HG03045 (cell line): ENCODE measurements at regions not wholly inside any gene's neighbourhood (a gene's known extent, or its start where the extent isn't known, plus 50 kb on each side); places are given as distances from the start of the nearest gene placed in this dataset.
"Not testable (repeated sequence)": the region's sequence is repeated elsewhere in the genome, so short reads cannot be mapped to it uniquely, and the experiment has no call there.

ENCODE experiments used
- ATAC-seq: cut with Tn5 transposase; IDR thresholded peaks from one replicate; pipeline ENCODE4 v1.9.1; 2021; ENCODE audit warnings: mild to moderate bottlenecking, moderate library complexity; ENCODE audit not compliant: unreplicated experiment

DNA sequence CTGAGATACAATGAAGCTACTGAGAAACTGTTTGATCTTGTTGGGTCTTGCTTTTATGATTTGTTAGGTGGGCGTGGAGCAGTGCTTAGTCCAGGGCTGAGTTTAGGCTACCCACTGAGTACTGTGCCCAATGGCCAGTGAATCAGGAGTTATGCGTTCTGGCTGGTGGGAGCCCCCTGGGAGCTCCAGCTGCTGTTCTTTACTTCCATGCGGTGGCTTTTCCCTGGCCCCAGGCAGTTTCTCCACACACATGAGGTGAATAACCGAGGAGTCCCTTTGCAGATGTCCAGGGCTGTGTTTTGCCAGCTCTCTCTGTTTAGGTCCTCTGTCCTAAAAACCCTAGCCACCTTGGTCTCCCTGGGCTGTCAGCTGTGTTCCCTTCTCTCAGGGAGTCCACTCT is 106.5 kb downstream of the KLF13 start:
- no peak for ATAC-seq

DNA sequence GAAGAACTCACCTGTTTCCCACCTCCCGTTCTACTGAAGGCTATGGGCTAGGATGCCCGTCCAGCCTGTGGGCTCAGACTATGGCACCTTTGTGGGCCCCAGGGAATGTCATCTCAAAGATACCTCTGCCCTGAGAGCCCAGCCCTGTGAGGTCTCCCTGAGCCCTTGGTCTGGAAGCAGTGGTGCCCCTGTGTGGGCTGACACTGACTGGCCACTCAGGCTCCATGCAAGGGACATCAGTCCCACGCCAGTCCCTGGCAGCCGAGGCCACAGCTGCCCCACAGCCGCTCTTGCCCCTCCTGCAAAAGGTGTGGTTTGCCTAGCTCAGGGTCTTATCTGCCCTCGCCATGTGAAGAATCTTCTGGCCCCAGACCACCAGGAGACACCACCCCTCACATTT is 106.9 kb downstream of the KLF13 start:
- ATAC-seq = no peak

DNA sequence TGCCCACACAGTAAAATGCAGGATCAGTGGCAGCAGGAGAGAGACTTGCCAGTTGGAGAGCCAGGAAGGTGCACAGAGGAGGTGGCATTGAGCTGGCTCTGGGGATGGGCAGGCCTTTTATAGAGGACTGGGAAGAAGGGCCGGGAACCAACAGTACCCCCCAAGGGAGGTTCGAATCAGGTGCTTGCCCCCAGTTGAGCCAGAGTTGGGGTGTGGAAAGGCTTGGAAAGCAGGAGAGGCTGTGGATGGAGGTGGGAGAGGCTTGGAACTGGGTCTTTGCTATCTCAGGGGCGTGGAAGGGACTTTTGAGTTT is 107.6 kb downstream of the KLF13 start:
- no peak for ATAC-seq

DNA sequence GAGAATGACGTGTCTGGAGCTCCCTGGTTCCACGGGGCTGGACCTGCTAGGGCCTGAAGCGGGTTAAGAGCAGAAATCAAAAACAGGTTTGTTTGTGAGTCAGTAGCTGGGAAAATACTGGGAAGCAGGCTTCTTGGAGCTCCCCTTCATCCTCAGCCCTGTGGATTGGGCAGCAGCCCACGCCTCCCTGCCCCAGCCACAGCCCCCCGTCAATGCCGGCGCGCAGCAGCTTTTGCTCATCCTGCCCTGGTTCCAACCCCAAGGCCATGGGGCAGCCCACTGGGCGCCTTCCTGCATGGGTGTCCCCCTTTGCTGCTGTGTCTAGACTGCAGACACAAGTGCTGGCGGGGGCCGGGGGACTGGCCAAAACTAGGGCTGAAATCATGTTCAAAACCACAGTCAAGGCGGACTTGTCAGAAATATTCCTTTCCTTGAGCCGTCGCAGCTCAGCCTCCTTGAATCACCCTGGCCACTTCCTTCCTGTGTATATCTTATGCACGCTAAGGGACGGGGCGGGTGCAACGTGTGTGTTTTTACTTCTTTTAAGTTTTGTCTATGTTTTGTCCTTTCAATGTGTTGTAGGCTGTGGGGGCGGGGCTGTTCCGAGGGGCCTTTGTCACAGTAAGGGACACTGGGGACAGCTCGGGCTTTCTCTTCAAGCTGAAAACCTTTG is 108.1 kb downstream of the KLF13 start:
- peak; percentile 22 for ATAC-seq

DNA sequence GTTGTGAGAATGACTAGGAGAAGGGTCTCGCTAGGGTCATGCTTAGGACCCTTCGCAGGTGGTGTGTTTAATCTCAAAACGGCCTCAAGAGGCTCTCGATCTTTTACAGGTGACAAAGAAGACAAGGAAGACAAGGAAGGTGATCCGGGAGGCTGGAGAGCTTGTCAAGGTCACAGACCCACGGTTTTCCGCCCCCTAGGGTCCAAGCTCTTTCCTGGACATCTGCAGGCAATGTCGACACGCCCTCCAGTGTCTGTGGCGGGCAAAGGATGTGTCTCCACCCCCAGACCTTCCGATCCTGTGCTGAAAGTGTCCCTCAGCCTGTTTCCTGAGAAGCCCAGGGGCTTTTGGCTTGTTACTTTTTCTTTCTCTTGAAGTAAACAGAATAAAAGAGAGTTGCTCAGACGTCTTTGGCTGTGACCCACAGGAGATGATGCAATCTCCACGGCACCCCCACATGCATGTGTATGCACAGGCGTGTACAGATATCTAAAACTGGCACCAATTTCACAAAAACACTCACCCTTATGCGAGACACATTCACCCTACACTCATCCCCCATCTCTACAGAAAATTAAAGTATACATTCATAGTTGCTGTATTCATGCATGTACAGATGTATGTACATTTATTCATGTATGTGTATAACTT is 108.8 kb downstream of the KLF13 start:
- ATAC-seq = peak; percentile 69

DNA sequence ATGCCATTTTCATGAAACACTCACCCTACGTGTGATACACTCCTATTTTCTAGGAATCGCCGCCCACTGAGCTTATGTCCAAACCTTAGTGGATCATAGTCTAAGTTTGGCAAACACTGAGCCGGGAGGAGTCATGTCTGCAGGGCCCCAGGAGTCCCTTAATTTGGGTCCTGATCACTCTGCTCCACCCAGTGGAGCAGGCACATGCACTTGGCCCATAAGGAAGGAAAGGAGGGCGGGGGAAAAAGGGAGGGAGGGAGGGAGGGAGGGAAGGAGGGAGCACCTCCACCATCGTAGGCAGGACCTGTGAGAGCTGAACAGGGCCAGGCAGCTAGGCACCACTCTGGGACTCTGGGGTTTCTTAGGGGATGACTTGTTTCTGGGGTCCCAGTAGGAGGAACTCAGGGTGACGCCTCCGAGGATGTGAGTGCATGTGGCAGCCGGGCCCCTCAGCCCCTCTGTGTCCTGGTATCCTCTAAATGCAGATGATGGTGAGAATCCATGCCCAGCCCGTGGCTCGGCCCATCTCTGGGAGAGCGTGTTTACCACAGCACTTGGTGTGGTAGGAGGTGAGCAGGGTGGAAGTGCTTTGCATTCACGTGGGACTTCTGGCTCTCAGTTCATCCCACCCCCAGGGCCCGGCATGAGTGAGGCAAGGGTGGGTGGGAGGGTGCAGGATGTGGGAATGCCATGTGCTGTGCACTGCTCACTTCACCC is 109.4 kb downstream of the KLF13 start:
- no peak for ATAC-seq

DNA sequence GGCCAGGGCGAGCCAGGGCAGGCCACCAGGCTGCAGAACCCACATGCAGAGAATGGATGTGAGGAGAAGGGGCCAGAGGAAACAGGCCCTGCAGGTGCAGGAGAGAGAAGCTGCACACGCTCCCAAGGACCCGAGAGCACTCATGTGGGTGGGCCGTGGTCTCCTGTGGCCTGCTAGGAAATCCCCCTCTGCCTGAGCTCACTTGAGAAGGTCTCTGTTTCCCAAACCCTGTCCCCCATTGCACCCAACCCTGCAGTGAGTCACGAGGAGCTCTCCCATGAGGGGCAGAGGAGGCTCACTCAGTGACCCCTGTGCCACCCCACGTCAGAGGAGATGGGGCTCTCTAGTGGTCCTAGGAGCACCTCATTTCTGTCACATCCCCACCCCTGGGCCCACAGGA is 111.1 kb downstream of the KLF13 start:
- ATAC-seq = no peak

DNA sequence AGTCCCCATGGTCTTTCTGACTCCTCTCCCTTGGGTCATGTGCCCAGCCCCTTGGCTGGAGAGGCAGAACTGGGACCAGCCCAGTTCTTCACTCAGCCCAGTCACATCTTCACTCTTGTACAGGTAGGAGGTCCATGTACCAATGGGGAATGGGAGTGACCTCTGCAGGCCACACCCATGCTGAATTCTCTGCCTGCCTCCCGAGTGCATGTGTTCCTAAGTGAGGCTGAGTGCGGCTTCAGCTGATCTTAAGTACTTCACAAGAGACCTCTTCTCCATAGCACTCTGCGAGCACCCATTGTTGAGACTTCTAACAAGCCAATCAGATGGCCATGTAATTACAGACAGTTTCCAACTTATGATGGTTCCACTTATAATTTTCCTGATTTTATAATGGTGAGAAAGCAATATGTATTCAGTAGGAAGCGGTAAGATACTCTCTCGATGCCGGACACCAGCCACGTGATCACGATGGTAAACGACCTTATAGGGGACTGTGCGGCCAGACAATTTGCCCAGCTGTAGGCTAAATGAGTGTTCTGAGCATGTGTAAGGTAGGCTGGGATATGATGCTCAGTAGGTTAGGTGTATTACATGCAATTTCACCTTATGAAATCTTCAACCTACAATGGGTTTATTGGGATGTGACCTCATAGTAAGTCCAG is 112.1 kb downstream of the KLF13 start:
- ATAC-seq = no peak

DNA sequence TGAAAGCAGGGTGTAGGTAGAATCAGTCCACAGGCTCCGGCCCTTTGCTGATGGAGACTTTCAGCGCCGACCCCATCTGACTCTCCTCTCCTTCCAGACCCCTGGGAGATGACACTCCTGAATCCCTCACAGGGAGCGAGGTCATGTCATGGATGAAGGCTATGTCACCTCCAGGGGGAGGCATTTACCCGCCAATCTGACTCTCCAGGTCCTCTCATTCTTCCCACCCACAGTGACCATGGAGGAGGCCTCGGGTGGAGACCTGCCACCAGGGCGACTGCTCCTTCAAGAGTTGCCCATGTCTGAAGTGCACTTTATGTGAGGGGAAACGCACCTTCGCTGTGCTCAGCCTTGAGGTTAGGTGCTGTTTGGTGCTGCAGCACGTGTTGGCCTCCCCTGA is 112.7 kb downstream of the KLF13 start:
- no peak for ATAC-seq

DNA sequence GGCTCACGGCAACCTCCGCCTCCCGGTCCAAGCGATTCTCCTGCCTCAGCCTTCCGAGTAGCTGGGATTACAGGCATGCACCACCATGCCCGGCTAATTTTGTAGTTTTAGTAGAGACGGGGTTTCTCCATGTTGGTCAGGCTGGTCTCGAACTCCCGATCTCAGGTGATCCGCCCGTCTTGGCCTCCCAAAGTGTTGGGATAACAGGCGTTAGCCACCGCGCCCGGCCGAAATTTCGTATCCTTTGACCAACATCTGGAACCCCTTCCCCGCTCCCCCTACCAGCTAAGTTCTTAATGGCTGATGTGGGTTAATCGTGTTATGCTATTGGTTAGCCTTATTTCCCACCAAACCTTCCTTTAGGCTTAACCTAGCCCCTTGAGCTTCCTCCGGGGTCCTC is 113.6 kb downstream of the KLF13 start:
- not testable (repeated sequence) for ATAC-seq

DNA sequence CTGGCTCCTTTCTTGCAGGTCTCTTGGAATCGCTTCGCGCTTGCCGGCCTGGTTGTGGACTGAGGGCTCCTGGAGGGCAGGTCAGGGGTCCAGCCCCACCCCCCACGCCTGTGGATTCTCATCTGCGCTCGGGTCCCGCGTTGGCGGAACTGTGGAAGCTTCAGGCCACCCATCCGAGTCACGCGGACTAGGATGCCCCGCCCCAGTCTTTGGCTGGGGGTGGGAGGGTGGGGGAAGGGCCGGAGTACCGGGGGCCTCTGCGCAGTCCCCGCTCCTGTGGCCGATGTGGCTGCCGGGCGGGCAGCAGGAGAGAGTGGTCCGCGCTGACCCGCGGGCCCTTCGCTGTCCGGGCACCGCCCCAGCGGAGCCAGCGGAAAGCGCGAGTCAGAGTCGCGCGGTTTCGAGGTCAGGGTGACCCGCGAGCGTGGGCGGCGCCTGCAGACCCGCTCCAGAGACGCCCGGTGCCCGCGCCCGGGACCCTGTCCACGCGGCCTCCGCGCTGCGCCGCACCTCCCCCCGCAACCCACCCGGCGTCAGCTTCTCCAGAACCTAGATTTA is 114.2 kb downstream of the KLF13 start:
- ATAC-seq = no peak

DNA sequence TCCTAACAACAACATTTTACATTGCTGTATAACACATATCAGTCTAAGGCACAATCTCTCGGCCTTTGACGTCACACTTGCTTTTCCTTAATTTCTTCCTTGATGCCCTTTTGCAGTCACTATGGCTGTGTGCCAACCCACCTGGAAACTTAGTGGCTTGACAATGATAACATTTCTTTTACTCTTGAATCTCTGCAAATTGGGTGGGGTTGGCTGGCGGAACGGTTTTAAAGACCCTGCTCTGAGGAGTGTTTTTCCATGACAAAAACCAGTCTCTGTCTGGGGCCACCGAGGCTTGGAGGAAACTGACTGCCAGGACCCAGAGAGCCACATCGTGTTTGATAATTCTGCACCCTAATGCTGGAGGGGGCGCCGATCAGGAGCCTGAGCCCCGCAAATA is 115.6 kb downstream of the KLF13 start:
- ATAC-seq = no peak

DNA sequence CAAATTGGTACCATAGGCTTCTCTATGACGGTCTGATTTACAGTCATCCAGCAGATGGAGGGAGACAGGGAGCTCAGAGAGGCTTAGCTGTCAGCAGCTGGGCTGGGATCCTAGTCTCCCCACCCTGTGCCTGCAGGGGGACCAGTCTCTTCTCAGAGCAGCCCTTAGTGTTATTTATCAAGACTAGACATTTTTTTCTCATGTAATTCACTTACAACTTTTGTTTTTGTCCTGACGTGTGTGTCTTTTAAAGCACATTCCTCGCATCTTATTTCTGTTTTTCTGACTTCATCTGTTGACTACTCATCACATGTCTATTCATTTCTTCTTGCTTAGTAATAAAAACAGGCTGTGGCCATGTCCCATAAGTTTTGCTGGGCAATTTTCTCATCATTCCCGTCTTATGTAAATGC is 116.1 kb downstream of the KLF13 start:
- ATAC-seq = no peak

DNA sequence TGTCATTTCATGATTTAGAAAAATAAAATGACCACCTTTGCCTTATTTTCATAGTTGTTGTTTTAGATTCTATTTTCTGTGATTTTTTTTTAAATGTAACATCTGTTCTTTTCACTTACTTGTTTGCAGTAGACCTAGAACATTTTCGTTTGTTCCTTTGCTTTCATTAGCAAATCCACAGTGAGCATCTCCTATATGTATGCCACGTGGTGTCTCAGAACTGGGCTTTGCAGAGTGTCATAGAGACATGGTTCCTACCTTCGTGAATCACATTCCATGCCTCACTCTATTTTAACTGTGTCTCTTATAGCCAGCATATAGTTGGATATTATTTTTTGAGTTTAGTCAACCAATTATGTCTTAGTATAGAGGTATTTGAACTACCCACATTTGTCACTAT is 118.2 kb downstream of the KLF13 start:
- ATAC-seq = no peak

DNA sequence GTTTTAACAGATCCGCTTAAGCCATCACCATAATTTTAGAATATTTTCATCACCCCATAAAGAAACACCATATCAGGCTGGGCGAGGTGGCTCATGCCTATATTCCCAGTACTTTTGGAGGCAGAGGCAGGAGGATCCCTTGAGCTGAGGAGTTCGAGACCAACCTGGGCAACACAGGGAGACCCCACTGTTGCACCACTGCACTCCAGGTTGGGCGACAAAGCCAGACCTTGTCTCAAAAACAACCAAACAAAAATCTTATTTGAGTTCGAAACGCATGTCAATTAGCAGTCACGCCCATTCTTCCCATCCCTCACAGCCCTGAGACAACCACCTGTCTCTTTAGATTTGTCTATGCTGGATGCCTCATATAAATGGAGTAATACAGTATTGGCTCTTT is 119.9 kb downstream of the KLF13 start:
- ATAC-seq = no peak

DNA sequence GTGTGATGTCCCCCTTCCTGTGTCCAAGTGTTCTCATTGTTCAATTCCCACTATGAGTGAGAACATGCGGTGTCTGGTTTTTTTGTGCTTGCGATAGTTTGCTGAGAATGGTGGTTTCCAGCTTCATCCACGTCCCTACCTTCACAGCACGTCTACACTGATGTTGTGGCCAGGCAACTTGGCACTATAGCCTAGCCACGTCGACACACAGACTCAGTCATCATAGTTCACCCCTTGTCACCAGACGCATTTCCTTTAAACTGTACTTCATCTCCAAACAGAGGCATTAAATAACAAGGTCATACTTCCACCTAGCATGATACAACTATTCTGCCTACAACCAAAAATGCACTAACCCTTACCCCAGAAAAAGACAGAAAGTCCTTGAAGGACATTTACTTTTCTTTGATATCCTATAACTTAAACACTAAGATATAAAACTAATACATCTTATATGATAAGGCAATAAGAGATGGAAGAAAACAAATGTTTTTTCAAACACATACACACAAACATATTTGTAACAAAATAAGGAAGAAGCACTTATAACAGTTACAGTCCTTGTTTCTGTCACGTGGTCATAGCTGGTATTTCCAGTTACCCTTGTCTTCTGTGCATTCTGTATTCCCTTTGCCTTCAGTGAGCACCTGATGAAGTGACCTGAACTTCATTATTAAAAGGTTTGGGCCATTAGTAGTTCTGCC is 121.4 kb downstream of the KLF13 start:
- ATAC-seq = no peak

DNA sequence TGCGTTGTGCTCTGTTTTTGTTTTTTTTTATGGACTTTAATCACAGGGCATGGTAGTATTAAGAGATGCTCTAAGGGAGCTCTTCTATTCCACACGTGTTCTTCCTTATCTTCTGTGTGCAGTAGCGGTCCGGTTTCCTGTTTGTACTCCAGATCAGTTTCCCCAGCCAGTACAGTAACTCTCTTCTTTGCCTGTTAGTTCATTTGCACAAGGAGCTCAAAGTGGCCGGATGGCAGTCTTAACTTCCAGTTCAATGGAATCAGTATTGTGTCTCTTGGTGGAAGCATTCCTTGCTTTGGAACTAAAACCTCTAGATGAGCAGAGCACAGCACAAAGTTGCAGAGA is 122.0 kb downstream of the KLF13 start:
- no peak for ATAC-seq

DNA sequence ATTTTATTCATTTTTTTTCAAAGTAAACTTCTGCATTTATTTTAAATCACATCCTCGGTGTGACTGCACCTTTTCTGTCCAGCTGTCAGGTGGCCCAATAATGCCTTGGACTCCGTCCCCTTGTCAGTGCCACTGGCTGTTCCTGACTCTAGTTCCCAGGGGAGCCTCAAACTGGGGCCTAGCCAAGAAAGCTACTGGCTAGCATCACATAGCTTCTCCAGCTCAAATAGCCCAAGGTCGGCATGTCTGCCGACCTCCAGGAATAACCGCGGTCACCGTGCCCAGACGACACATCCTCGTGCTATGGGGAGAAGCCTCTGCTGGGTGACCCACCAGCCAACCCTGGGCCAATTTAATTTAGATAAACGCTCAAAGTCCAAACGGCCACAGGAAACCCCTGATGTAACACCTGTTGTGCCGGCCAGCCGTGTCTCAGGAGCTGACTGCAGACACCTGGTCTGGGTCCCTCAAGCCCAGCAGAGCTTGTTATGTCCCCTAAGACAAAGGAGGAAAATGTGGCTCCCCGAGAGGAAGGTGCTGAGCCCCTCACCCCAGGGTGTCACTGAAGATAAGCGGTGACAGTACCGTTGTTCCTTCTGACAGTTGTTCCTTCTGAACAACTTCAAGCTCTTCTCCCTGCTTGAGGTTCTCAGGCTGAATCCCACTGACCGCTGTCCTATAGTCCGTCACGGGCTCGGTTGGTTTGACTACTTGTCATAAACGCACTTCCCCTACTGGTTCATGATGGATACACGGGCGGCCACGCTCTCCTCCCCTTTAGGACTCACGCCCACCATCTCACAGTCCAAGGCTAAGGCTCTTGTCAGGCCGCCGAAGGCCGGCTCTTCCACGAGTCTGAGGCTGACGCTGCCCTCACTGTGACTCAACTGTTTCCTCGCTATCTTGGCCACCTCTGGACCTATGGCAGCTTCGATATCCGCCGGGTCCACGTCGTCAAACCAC is 126.2 kb downstream of the KLF13 start:
- no peak for ATAC-seq

DNA sequence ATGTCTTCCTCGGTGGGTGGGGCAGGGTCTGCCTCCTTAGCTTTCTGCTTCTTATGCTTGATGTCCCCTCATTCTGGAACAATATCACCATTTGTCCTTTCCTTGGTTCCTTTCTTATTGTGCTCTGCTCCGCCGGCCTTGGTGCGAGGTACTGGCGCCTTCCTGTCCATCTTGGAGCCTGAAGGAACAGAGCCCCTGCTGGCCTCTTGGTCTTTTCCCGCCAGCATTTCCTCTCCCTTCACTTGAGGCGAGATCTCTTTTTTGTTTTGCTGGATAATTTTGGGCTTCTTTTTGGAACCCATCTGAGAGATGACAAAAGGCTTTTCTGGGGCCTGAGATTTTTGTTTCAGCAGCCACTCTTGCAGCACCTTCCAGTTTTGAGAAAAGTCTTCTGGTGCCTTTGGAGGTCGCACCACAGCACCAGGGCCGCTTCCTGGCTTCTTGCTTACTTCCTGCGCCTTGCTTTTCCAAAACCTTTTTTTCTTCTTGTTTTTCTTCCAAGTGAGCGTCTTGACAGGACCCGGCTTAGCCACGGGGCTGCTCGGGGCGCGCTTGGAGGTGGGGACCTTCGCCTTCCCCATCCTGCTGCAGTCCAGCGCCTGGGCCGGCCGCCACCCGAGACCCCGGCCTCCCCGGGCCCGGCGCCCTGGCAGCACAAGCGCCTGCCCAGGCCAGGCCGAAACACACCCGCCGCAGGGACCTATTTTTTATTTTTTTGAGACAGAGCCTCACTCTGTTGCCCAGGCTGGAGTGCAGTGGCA is 127.1 kb downstream of the KLF13 start:
- no peak for ATAC-seq
